Esophagus squamous epithelium (tissue), 5 donors: ENCODE measurements at regions not wholly inside any gene's neighbourhood (a gene's known extent, or its start where the extent isn't known, plus 50 kb on each side); places are given as distances from the start of the nearest gene placed in this dataset.
"Not testable (repeated sequence)": the region's sequence is repeated elsewhere in the genome, so short reads cannot be mapped to it uniquely, and the experiment has no call there.

ENCODE experiments used
- DNase-seq: peaks from one replicate; lab custom pipeline; 2025; lab: John Stamatoyannopoulos, UW
- H3K27ac ChIP-seq, 4 donors: fragments of 200-600 bp; sonication (generic); one replicate each; pipeline ENCODE4 v1.5.1; 2016 to 2019; ENCODE audit warnings: mild to moderate bottlenecking in 1 of 4
- H3K27me3 ChIP-seq, 4 donors: fragments of 200-600 bp; sonication (generic); 1 replicate in 3 of 4; 2 replicates in 1 of 4; pipeline versions ENCODE4 v1.5.1 to v1.6.0; 2017 to 2021; ENCODE audit warnings: antibody characterized with exemption in 1 of 4
- H3K36me3 ChIP-seq, 3 donors: fragments of 200-600 bp; sonication (generic); one replicate each; pipeline ENCODE4 v1.5.1; 2016 to 2019
- H3K4me1 ChIP-seq, 3 donors: fragments of 200-600 bp; sonication (generic); one replicate each; pipeline ENCODE4 v1.5.1; 2017 to 2019
- H3K4me3 ChIP-seq, 4 donors: fragments of 200-600 bp; sonication (generic); 1 replicate in 3 of 4; 2 replicates in 1 of 4; pipeline ENCODE4 v1.5.1; 2016 to 2019; ENCODE audit warnings: mild to moderate bottlenecking in 2 of 4, moderate library complexity in 1 of 4
- H3K9me3 ChIP-seq, 3 donors: fragments of 200-600 bp; sonication (generic); one replicate each; pipeline ENCODE4 v1.5.1; 2016 to 2019
- CTCF ChIP-seq, 6 experiments: fragments of 450-650 bp in 4 of 6; fragments of 200-600 bp in 2 of 6; sonication (generic) in 2 of 6; IDR thresholded peaks; one replicate each; pipeline ENCODE4 v1.5.1; 2016 to 2019; ENCODE audit warnings: antibody characterized with exemption in 6 of 6, mild to moderate bottlenecking in 4 of 6, moderate library complexity in 4 of 6
- POLR2A ChIP-seq, 4 donors: fragments of 450-650 bp; IDR thresholded peaks; one replicate each; pipeline ENCODE4 v1.6.1; 2017; ENCODE audit warnings: antibody characterized with exemption in 4 of 4, mild to moderate bottlenecking in 4 of 4, moderate library complexity in 3 of 4
- WGBS, 2 donors: methylation state at CpG; one replicate each; pipeline ENCODE4 v1.1.5; 2018; 5-methylcytosine and 5-hydroxymethylcytosine counted together
- intact Hi-C: fragments of 100-400 bp; cut with DNase I; formaldehyde crosslinking; loops from one replicate; pipeline ENCODE4 v1.15.0; 2022
- donor health status: DM: yes; HTN: yes; CAD: no.

- no peak overlapping the region for H3K4me3 ChIP-seq
- H3K27ac ChIP-seq = no peak overlapping the region
- intact Hi-C loops = no loop called here
- WGBS, 2 donors = 8 to 16% methylated on average over 5 of the region's 5 CpGs
- H3K27me3 ChIP-seq = no peaks in the 10 kb centered on the region
- no peaks in the 10 kb centered on the region for H3K36me3 ChIP-seq
- no peaks in the 10 kb centered on the region for H3K9me3 ChIP-seq
- TF ChIP-seq CTCF (IDR thresholded peaks at IDR 0.05) (no peak), POLR2A (IDR thresholded peaks at IDR 0.05) (no peak)
- DNase-seq = no peak
- H3K4me1 ChIP-seq = peaks cover 0 to 9% (median 0%) of the 10 kb centered on the region in 3 donors
Observed at GRCh38 chr4:14168919-14169318, 541.4 kb upstream of the BOD1L1 start.

DNA sequence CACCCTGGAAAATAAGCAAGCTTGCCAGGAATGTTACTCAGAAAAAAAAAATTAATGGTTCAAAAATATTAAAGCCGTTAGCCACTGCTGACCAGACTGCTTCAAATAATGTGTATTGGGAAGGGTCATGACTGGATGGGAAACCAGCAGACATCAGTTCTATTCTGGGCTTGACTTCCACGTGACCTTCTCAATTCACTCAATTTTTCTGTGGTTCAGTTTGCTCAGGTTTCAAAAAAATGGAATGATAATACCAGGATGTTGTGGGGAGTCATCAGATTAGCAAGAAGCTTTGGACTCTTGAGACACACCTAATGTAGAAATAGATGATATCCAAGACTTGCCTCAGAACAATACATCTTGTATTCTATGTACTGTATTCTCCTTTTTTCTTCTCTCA lies 541.9 kb upstream of the BOD1L1 start:
- H3K4me1 ChIP-seq = peaks cover 0 to 9% (median 0%) of the 10 kb centered on the region in 3 donors
- no peak overlapping the region for H3K27ac ChIP-seq
- H3K36me3 ChIP-seq = no peaks in the 10 kb centered on the region
- DNase-seq = no peak
- H3K9me3 ChIP-seq = no peaks in the 10 kb centered on the region
- no peak overlapping the region for H3K4me3 ChIP-seq
- intact Hi-C loops = no loop called here
- 50 to 59% methylated on average over 2 of the region's 2 CpGs for WGBS, 2 donors
- no peaks in the 10 kb centered on the region for H3K27me3 ChIP-seq
- TF ChIP-seq CTCF (IDR thresholded peaks at IDR 0.05) = no peak

GRCh38 chr4:14169940-14170339 lies 542.4 kb upstream of the BOD1L1 start:
- DNase-seq, H3K27ac ChIP-seq, H3K9me3 ChIP-seq, intact Hi-C loops, H3K4me3 ChIP-seq, H3K4me1 ChIP-seq, H3K36me3 ChIP-seq, H3K27me3 ChIP-seq: not testable (repeated sequence)
- WGBS, 2 donors = 71 to 80% methylated on average over 6 of the region's 6 CpGs

GRCh38 chr4:14176613-14177012 lies 549.1 kb upstream of the BOD1L1 start:
- Histone ChIP-seq H3K4me1 (peaks cover 0 to 12% (median 3%) of the 10 kb centered on the region in 3 donors), H3K27me3 (no peaks in the 10 kb centered on the region), H3K36me3 (no peaks in the 10 kb centered on the region), H3K9me3 (no peaks in the 10 kb centered on the region), H3K4me3 (no peak overlapping the region), H3K27ac (no peak overlapping the region)
- TF ChIP-seq CTCF (IDR thresholded peaks at IDR 0.05) = no peak
- TF ChIP-seq POLR2A (IDR thresholded peaks at IDR 0.05) = no peak
- intact Hi-C loops = no loop called here
- 92% methylated on average over 3 of the region's 3 CpGs for WGBS, 2 donors
- no peak for DNase-seq

DNA sequence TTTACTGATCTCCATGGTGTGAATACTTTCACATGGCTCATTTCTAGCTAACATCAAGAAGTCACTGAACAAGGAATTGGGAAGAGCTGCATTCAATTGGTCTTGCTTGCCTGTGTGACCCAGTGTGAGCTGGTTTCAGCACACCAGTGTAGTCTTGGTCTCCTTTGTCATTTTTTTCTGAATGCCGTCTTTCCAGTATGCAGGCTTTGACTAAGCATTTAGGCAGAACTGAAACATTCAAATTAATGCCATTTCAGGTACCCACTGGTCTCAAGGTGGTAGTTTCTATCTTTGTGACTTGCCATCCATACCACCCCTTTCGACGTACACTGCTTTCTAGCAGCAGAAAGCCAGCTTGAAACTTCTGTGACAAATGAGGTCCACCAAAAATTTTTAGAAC lies 550.5 kb upstream of the BOD1L1 start:
- intact Hi-C loops = no loop called here
- H3K4me1 ChIP-seq = peaks cover 0 to 12% (median 3%) of the 10 kb centered on the region in 3 donors
- no peaks in the 10 kb centered on the region for H3K9me3 ChIP-seq
- DNase-seq = no peak
- H3K4me3 ChIP-seq = no peak overlapping the region
- WGBS, 2 donors = 75 to 85% methylated on average over 3 of the region's 3 CpGs
- TF ChIP-seq POLR2A (IDR thresholded peaks at IDR 0.05) = no peak
- TF ChIP-seq CTCF (IDR thresholded peaks at IDR 0.05) = no peak
- H3K27me3 ChIP-seq = no peaks in the 10 kb centered on the region
- H3K27ac ChIP-seq = peak overlapping the region in 1 of 4 donors; percentile 2
- no peaks in the 10 kb centered on the region for H3K36me3 ChIP-seq

GRCh38 chr4:14178421-14178820 lies 550.9 kb upstream of the BOD1L1 start:
- no peak for DNase-seq
- no peaks in the 10 kb centered on the region for H3K27me3 ChIP-seq
- H3K4me3 ChIP-seq = no peak overlapping the region
- TF ChIP-seq CTCF (IDR thresholded peaks at IDR 0.05) (no peak), POLR2A (IDR thresholded peaks at IDR 0.05) (no peak)
- intact Hi-C loops = no loop called here
- no peaks in the 10 kb centered on the region for H3K36me3 ChIP-seq
- peaks cover 0 to 12% (median 3%) of the 10 kb centered on the region in 3 donors for H3K4me1 ChIP-seq
- no peaks in the 10 kb centered on the region for H3K9me3 ChIP-seq
- H3K27ac ChIP-seq = no peak overlapping the region
- WGBS, 2 donors = 0 to 5% methylated on average over 1 of the region's 1 CpG
